Right lobe of liver (tissue), 6 donors: ENCODE measurements at regions not wholly inside any gene's neighbourhood (a gene's known extent, or its start where the extent isn't known, plus 50 kb on each side); places are given as distances from the start of the nearest gene placed in this dataset.

Experiments used
- ATAC-seq, 4 donors: fragments of 200-7000 bp; cut with Tn5 transposase; one replicate each; pipeline ENCODE4 v1.9.1; 2020; ENCODE audit warnings: mild to moderate bottlenecking in 4 of 4, moderate library complexity in 4 of 4
- DNase-seq, 3 donors: peaks; one replicate each; pipeline ENCODE4 v3.0.0-alpha.2; 2020
- H3K27ac ChIP-seq, 3 donors: fragments of 200-600 bp; one replicate each; pipeline ENCODE4 v1.8.0; 2022
- H3K27me3 ChIP-seq, 2 donors: fragments of 200-600 bp; one replicate each; pipeline ENCODE4 v1.8.0; 2022
- H3K36me3 ChIP-seq, 4 donors: fragments of 200-600 bp; sonication (generic) in 1 of 4; one replicate each; pipeline versions ENCODE4 v1.5.1 to v1.8.0; 2017 to 2022; ENCODE audit warnings: control low read depth in 1 of 4
- H3K4me1 ChIP-seq, 4 donors: fragments of 200-600 bp; sonication (generic) in 1 of 4; one replicate each; pipeline versions ENCODE4 v1.5.1 to v1.8.0; 2017 to 2022; ENCODE audit warnings: control low read depth in 1 of 4
- H3K4me3 ChIP-seq, 3 donors: fragments of 200-600 bp; one replicate each; pipeline ENCODE4 v1.8.0; 2022
- H3K9me3 ChIP-seq, 4 donors: fragments of 200-600 bp; sonication (generic) in 1 of 4; one replicate each; pipeline versions ENCODE4 v1.5.1 to v1.8.0; 2017 to 2022; ENCODE audit warnings: control low read depth in 1 of 4
- POLR2A ChIP-seq: fragments of 450-650 bp; IDR thresholded peaks from one replicate; pipeline ENCODE4 v1.6.1; 2017; ENCODE audit warnings: antibody characterized with exemption, mild to moderate bottlenecking
- WGBS: methylation state at CpG from one replicate; pipeline ENCODE4 v1.1.6; 2018; ENCODE audit warnings: low coverage, low lambda C conversion rate; ENCODE audit not compliant: insufficient coverage; ENCODE audit errors: missing lambda C conversion rate; 5-methylcytosine and 5-hydroxymethylcytosine counted together
- intact Hi-C, 2 donors: fragments of 100-400 bp; cut with DNase I; formaldehyde crosslinking; loops; one replicate each; pipeline versions ENCODE4 v1.11.2 to v1.14.1; 2022
- TF ChIP-seq, protein P1 (sequence below), 4 donors: fragments of 200-600 bp in 3 of 4; fragments of 450-650 bp in 1 of 4; IDR thresholded peaks; one replicate each; pipeline versions ENCODE4 v1.5.1 to v1.8.0; 2016 to 2022; ENCODE audit warnings: antibody characterized with exemption in 4 of 4, mild to moderate bottlenecking in 2 of 4
- donor health status: DM: no; HTN: yes; CAD: no.
- donor health status: DM: no; HTN: no; CAD: no.
- donor health status: DM: no; HTN: no; CAD: no.
- donor health status: DM: no; HTN: yes; CAD: no.
- donor health status: DM: no; HTN: yes; CAD: no.

DNA sequence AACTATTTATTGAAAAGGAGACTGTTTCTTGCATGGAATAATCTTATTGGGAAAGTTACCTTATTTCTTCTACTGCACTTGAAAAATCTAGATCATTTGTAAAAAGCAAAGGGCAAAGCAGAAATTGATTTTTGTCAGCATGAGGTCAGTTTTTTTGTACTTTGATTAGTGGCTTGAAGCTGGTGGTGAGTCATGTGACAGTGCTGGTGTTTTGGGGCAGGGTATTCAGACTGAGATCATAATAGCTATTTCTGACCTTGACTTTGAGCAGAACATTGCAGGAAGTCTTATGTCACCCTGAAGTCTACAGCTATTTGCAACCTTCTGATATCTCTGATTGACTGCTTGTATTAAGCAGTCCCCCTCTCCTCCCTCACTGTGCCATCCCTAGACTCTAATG, 66.3 kb upstream of the SORCS3 start:
- intact Hi-C loops, result no loop called here

DNA sequence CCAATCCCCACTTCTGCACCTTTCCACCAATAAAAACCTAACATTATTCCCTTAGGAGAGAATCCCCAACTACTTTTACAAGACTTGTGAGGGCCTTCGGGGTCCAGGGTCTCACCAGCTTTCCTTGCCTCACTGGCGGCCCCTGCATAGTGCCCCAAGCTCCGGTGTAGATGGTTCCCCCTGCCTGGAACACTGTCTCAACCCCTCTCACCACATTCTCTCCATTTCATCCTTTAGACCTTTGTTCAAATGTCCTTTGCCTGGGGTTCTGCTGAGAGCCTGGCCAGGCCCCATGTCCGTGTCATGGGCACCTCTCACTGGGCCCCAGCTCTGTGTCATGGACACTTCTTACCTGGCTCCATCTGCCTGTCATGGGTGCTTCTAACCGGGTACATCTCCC, 64.5 kb upstream of the SORCS3 start:
- Histone ChIP-seq H3K9me3 (no peaks in the 10 kb centered on the region), H3K4me3 (no peak overlapping the region), H3K4me1 (peaks cover 0 to 8% (median 4%) of the 10 kb centered on the region in 4 donors), H3K27me3 (no peaks in the 10 kb centered on the region), H3K27ac (no peak overlapping the region), H3K36me3 (no peaks in the 10 kb centered on the region)
- intact Hi-C loops, result no loop called here
- no peak for TF ChIP-seq POLR2A
- TF ChIP-seq, protein P1, sequence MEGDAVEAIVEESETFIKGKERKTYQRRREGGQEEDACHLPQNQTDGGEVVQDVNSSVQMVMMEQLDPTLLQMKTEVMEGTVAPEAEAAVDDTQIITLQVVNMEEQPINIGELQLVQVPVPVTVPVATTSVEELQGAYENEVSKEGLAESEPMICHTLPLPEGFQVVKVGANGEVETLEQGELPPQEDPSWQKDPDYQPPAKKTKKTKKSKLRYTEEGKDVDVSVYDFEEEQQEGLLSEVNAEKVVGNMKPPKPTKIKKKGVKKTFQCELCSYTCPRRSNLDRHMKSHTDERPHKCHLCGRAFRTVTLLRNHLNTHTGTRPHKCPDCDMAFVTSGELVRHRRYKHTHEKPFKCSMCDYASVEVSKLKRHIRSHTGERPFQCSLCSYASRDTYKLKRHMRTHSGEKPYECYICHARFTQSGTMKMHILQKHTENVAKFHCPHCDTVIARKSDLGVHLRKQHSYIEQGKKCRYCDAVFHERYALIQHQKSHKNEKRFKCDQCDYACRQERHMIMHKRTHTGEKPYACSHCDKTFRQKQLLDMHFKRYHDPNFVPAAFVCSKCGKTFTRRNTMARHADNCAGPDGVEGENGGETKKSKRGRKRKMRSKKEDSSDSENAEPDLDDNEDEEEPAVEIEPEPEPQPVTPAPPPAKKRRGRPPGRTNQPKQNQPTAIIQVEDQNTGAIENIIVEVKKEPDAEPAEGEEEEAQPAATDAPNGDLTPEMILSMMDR (IDR thresholded peaks at IDR 0.05), result no peak
- no peak for DNase-seq
- ATAC-seq, result no peak
- 86% methylated on average over 5 of the region's 5 CpGs for WGBS

More for the DNA sequence above, 66.3 kb upstream of the SORCS3 start:
- peaks cover 0 to 8% (median 4%) of the 10 kb centered on the region in 4 donors for H3K4me1 ChIP-seq
- H3K27me3 ChIP-seq, result no peaks in the 10 kb centered on the region
- no peaks in the 10 kb centered on the region for H3K36me3 ChIP-seq
- H3K27ac ChIP-seq, result no peak overlapping the region
- DNase-seq (no peak), ATAC-seq (peak; percentile 52 to 95 (median 76))
- H3K4me3 ChIP-seq, result no peak overlapping the region
- H3K9me3 ChIP-seq, result peaks cover 0 to 6% (median 3%) of the 10 kb centered on the region in 4 donors
- no peak for TF ChIP-seq POLR2A
- TF ChIP-seq, protein P1 (IDR thresholded peaks at IDR 0.05), result no peak

DNA sequence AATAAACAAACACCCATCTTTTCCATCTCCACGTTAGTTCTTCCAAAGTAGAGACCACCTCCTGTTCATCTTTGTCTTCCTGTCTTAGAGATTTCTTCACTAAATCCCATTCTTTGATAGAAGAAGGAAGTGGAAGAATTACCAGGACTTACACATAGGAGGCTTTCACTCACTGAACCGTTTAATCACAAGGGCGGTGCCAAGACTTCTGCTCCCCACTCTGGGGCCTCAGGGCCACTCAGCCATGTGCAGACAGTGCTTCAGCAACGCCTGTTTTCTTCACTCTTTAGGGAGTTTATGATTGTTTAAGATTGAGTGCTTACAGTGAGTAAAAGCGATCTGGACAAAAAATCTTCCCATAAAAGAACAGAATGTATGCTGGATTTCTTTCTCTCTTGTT, 63.9 kb upstream of the SORCS3 start:
- ATAC-seq (no peak), DNase-seq (no peak)
- no peak overlapping the region for H3K27ac ChIP-seq
- TF ChIP-seq POLR2A, result no peak
- intact Hi-C loops, result no loop called here
- H3K4me3 ChIP-seq, result no peak overlapping the region
- peaks cover 0 to 8% (median 4%) of the 10 kb centered on the region in 4 donors for H3K4me1 ChIP-seq
- H3K27me3 ChIP-seq, result no peaks in the 10 kb centered on the region
- H3K9me3 ChIP-seq, result no peaks in the 10 kb centered on the region
- 57% methylated on average over 5 of the region's 5 CpGs for WGBS
- no peaks in the 10 kb centered on the region for H3K36me3 ChIP-seq

DNA sequence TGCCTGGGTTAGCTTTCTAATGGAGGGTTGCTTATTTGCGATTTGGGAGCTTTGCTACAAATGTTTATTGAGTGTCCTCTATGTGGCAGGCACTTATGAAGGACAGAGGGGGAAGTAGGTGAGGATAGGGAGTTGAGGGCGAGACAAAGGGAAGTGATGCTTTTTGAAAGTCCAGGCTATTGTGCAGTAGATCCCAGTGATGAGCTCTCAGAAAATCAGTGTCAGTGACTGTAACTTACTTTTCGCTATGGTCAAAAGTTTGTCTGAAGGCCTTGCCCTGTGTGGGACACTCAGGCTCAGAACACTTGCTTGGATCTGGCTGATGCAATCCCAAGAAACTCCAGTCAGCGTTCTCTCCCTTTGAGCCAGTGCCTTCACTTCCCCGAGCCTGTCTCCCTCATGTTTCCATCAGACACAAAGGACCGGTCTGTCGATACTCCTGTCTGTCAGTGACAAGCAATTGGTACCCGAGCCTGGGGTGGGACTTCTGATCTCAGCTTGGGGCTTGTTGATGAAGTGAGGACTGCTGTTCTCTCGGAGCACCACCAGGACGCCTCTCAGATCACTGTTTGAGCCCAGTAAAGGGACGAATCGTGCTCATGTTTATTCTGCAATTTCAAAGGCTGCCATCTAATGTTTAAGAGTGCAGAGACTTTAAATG, 63.1 kb upstream of the SORCS3 start:
- intact Hi-C loops, result no loop called here
- Histone ChIP-seq H3K9me3 (no peaks in the 10 kb centered on the region), H3K4me3 (no peak overlapping the region), H3K4me1 (peaks cover 0 to 8% (median 4%) of the 10 kb centered on the region in 4 donors), H3K36me3 (no peaks in the 10 kb centered on the region), H3K27ac (no peak overlapping the region), H3K27me3 (no peaks in the 10 kb centered on the region)
- ATAC-seq (no peak), DNase-seq (no peak)
- TF ChIP-seq POLR2A, result no peak
- TF ChIP-seq, protein P1 (IDR thresholded peaks at IDR 0.05), result no peak
- WGBS, result 61% methylated on average over 10 of the region's 12 CpGs

DNA sequence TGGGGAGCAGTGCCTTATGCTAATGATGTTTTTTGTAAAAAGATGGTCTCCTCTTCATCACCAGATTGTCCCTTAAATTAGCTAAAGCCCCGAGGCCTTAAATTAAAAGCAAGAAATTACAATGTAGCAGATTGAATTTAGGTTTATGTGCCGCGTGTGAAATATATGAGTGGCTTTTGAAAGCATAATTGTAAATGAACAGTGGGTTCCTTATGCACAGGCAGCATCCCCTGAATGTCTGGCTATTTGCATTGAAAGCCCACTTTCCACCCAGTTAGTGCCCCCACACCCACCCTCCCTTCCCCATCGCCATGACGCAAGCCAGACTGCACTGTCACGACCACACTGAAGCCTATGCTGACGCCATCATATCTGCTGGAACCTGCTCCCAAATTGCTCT, 62.4 kb upstream of the SORCS3 start:
- no peak for ATAC-seq
- H3K4me1 ChIP-seq, result peaks cover 0 to 8% (median 4%) of the 10 kb centered on the region in 4 donors
- H3K36me3 ChIP-seq, result no peaks in the 10 kb centered on the region
- H3K27me3 ChIP-seq, result no peaks in the 10 kb centered on the region
- intact Hi-C loops, result no loop called here
- WGBS, result 71% methylated on average over 4 of the region's 7 CpGs
- H3K27ac ChIP-seq, result no peak overlapping the region
- TF ChIP-seq POLR2A, result no peak
- TF ChIP-seq, protein P1 (IDR thresholded peaks at IDR 0.05), result no peak
- H3K9me3 ChIP-seq, result no peaks in the 10 kb centered on the region
- no peak for DNase-seq
- no peak overlapping the region for H3K4me3 ChIP-seq
